ENCODE measurements at regions not wholly inside any gene's neighbourhood (a gene's known extent, or its start where the extent isn't known, plus 50 kb on each side); places are given as distances from the start of the nearest gene placed in this dataset.
"Not testable (repeated sequence)": the region's sequence is repeated elsewhere in the genome, so short reads cannot be mapped to it uniquely, and the experiment has no call there.

GRCh38 chr3:20254268-20255117, 68.5 kb upstream of the SGO1 start:
- DNase-seq (ENCODE audit: low read depth in 2 of 2) = no peak

GRCh38 chr3:20250786-20251185, 64.8 kb upstream of the SGO1 start:
- no peak for DNase-seq (ENCODE audit: low read depth in 2 of 2)

GRCh38 chr3:20250314-20250713, 64.3 kb upstream of the SGO1 start:
- no peak for DNase-seq (ENCODE audit: low read depth in 2 of 2)

- DNase-seq (ENCODE audit: low read depth in 2 of 2) = no peak
Measured at GRCh38 chr3:20246662-20247061, 60.7 kb upstream of the SGO1 start.

- DNase-seq (ENCODE audit: low read depth in 2 of 2) = no peak
Measured at GRCh38 chr3:20245781-20246180, 59.8 kb upstream of the SGO1 start.

GRCh38 chr3:20240154-20240883, 54.3 kb upstream of the SGO1 start:
- no peak for DNase-seq (ENCODE audit: low read depth in 2 of 2)

- not testable (repeated sequence) for DNase-seq (ENCODE audit: low read depth in 2 of 2)
Measured at GRCh38 chr3:20238199-20238598, 52.2 kb upstream of the SGO1 start.

- no peak for DNase-seq (ENCODE audit: low read depth in 2 of 2)
Measured at GRCh38 chr3:20236603-20237002, 50.6 kb upstream of the SGO1 start.

Measured in activated CD4-positive, alpha-beta T cell treated with anti-CD3 and anti-CD28 coated beads for 24 hours (primary cell).